Lower leg skin (tissue), 4 donors: ENCODE measurements at regions not wholly inside any gene's neighbourhood (a gene's known extent, or its start where the extent isn't known, plus 50 kb on each side); places are given as distances from the start of the nearest gene placed in this dataset.

Experiments used
- DNase-seq, 2 donors: peaks; one replicate each; pipeline ENCODE4 v3.0.0-alpha.2; 2019; ENCODE audit warnings: low spot score in 2 of 2
- H3K4me3 ChIP-seq: fragments of 200-600 bp; sonication (generic); 2 replicates; pipeline ENCODE4 v1.5.1; 2017; ENCODE audit warnings: mild to moderate bottlenecking, low read depth; ENCODE audit not compliant: poor library complexity, severe bottlenecking
- CTCF ChIP-seq, 3 donors: fragments of 450-650 bp; IDR thresholded peaks; one replicate each; pipeline ENCODE4 v1.5.1; 2016; ENCODE audit warnings: antibody characterized with exemption in 3 of 3, mild to moderate bottlenecking in 3 of 3, moderate library complexity in 2 of 3
- POLR2A ChIP-seq, 2 donors: fragments of 450-650 bp; IDR thresholded peaks; one replicate each; pipeline ENCODE4 v1.6.1; 2016 to 2017; ENCODE audit warnings: antibody characterized with exemption in 2 of 2, mild to moderate bottlenecking in 1 of 2, moderate library complexity in 1 of 2
- WGBS, 2 donors: methylation state at CpG; one replicate each; pipeline ENCODE4 v1.1.5; 2018; 5-methylcytosine and 5-hydroxymethylcytosine counted together
- intact Hi-C: fragments of 100-400 bp; cut with DNase I; formaldehyde crosslinking; loops from one replicate; pipeline ENCODE4 v1.15.0; 2023; ENCODE audit warnings: low total_unique reads

DNA sequence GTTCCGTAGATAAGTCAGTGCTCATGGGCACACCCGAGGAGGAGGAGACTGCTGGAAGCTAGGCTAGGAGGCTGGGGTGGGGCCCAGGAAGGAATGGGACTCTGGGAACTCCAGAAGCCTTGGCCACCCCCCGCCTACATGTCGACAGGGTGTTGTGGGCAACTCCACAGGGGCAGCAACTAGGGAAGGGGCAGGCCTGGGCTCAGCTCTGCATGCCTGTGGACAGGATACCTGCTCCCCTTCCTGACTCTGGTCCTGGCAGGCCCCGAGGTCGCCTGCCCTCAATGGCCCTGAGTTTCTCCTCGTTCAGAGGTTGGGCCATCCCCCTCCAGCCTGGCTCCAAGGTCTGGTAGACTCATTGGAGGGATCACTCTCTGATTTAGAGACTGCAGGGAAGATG lies 138.9 kb upstream of the LINGO1 start:
- H3K4me3 ChIP-seq, result no peak overlapping the region
- 70 to 74% methylated on average over 4 to 5 of the region's 7 CpGs for WGBS, 2 donors
- intact Hi-C loops, result no loop called here
- DNase-seq, result no peak
- TF ChIP-seq POLR2A (IDR thresholded peaks at IDR 0.05) (no peak), CTCF (IDR thresholded peaks at IDR 0.05) (no peak)

DNA sequence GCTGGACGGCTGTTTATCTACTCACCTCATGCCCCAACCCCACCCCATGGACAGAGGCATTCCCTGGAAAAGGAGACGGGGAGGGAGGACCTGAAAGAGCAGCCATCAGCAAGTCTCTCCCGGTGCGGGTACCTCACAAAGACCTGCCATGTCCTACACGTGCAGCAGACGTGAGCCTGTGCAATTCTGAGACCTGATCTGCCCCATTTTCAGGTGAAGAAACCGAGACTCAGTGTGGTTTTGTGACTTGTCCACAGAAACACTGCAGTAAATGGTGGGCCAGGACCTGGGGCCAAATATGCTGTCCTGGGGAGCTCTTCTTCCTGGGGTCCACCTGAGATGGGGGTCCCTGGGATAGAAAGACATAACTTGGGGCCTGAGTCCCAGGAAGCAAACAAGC lies 137.0 kb upstream of the LINGO1 start:
- WGBS, 2 donors, result 76 to 81% methylated on average over 7 of the region's 7 CpGs
- intact Hi-C loops, result no loop called here
- no peak overlapping the region for H3K4me3 ChIP-seq
- DNase-seq, result no peak
- no peak for TF ChIP-seq CTCF (IDR thresholded peaks at IDR 0.05)
- no peak for TF ChIP-seq POLR2A (IDR thresholded peaks at IDR 0.05)

- intact Hi-C loops, result no loop called here
- WGBS, 2 donors, result 35 to 53% methylated on average over 7 of the region's 7 CpGs
- H3K4me3 ChIP-seq, result no peak overlapping the region
- DNase-seq, result no peak
- no peak for TF ChIP-seq POLR2A (IDR thresholded peaks at IDR 0.05)
- TF ChIP-seq CTCF (IDR thresholded peaks at IDR 0.05), result no peak
Measured at GRCh38 chr15:77768521-77769078, 135.9 kb upstream of the LINGO1 start.

- intact Hi-C loops, result no loop called here
Measured at GRCh38 chr15:77768107-77768506, 135.4 kb upstream of the LINGO1 start.

GRCh38 chr15:77764095-77764494 lies 131.4 kb upstream of the LINGO1 start:
- no peak overlapping the region for H3K4me3 ChIP-seq
- DNase-seq, result no peak
- WGBS, 2 donors, result 86 to 91% methylated on average over 4 of the region's 4 CpGs
- TF ChIP-seq POLR2A (IDR thresholded peaks at IDR 0.05), result no peak
- TF ChIP-seq CTCF (IDR thresholded peaks at IDR 0.05), result no peak
- intact Hi-C loops, result no loop called here

More at GRCh38 chr15:77768107-77768506, 135.4 kb upstream of the LINGO1 start:
- TF ChIP-seq CTCF (IDR thresholded peaks at IDR 0.05), result no peak
- no peak overlapping the region for H3K4me3 ChIP-seq
- DNase-seq, result no peak
- 55 to 61% methylated on average over 5 of the region's 5 CpGs for WGBS, 2 donors

DNA sequence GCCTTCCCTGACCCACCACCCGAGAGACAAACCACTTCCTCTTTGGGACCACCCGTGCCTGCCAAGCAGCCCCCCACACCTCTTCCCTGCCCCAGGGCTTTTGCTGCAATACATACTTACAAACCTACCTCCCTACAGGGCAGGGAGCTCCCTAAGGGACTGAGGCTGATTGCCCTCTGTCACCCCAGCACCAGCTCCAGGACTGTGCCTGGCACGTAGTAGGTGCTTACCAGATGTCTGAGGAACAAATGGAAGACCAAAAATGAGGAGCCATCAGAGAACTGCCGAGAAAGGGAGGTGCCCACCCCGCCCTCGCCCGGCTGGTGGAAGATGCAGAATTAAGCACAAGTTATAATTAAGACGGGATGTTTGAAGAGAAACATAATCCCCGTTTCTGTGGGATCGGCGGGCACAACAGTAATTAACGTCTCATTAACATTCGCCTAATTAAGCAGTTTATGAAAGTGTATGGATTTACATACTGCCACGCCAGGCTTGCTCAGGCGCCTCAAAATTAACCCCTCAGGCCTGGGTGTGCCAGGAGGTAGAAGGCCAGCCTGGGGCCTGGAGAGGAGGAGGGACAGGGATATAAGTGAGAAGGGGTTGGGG lies 130.1 kb upstream of the LINGO1 start:
- H3K4me3 ChIP-seq, result no peak overlapping the region
- TF ChIP-seq POLR2A (IDR thresholded peaks at IDR 0.05) (no peak), CTCF (IDR thresholded peaks at IDR 0.05) (no peak)
- 46 to 60% methylated on average over 15 of the region's 15 CpGs for WGBS, 2 donors
- no peak for DNase-seq
- intact Hi-C loops, result no loop called here
